ENCODE measurements at regions not wholly inside any gene's neighbourhood (a gene's known extent, or its start where the extent isn't known, plus 50 kb on each side); places are given as distances from the start of the nearest gene placed in this dataset.
A peak's percentile ranks its signal among the peaks of the same experiment; 100 is the strongest.

DNA sequence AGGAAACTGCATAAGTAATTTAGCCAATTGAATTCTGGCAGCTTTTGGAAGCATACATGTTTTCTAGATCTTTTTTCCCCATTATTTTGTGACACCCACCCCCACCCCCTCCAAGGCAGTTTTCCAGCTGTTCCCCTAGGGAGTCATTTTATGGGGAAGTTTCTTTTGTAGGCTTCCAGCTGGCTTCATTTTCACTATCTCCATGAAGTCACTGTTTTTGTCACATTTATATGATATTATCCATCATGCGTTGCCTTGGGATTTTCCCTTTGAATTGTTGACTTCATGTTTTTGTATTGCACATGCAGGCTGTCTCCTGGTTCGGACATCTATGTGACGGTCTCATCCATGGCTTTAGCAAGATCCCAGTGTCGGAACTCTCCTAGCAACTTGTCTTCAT, 233.6 kb upstream of the RGS6 start:
- DNase-seq (ENCODE audit: low read depth, low spot score): no peak
- in situ Hi-C loops (cut with HindIII; ENCODE audit: low sequenced_read_pairs): no loop called here
- TF ChIP-seq, protein P1, sequence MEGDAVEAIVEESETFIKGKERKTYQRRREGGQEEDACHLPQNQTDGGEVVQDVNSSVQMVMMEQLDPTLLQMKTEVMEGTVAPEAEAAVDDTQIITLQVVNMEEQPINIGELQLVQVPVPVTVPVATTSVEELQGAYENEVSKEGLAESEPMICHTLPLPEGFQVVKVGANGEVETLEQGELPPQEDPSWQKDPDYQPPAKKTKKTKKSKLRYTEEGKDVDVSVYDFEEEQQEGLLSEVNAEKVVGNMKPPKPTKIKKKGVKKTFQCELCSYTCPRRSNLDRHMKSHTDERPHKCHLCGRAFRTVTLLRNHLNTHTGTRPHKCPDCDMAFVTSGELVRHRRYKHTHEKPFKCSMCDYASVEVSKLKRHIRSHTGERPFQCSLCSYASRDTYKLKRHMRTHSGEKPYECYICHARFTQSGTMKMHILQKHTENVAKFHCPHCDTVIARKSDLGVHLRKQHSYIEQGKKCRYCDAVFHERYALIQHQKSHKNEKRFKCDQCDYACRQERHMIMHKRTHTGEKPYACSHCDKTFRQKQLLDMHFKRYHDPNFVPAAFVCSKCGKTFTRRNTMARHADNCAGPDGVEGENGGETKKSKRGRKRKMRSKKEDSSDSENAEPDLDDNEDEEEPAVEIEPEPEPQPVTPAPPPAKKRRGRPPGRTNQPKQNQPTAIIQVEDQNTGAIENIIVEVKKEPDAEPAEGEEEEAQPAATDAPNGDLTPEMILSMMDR (IDR thresholded peaks at IDR 0.05; ENCODE audit: low read depth, low read length): no peak
- no peak overlapping the region for H3K4me3 ChIP-seq (ENCODE audit: low read depth, low read length)

DNA sequence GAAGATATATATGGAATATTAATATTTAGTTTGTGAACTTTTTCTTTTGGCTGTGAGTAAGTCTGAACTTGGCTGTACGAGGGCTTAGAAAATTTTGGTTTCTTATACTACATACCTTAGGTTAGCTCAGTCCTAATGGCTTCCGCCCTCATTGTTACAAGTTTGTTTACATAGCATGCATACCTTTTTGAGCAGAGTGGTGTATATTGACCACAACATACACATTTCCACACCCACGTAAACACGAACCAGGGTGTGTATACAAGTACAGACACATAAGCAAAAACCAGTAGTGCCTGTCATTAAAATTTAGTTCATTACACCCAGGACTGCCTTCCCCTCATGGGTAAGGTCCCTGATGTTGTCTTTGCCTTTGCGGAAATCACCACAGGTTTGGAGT, 230.2 kb upstream of the RGS6 start:
- TF ChIP-seq, protein P1 (IDR thresholded peaks at IDR 0.05; ENCODE audit: low read depth, low read length): no peak
- no peak overlapping the region for H3K4me3 ChIP-seq (ENCODE audit: low read depth, low read length)
- no peak for DNase-seq (ENCODE audit: low read depth, low spot score)
- in situ Hi-C loops (cut with HindIII; ENCODE audit: low sequenced_read_pairs): no loop called here

DNA sequence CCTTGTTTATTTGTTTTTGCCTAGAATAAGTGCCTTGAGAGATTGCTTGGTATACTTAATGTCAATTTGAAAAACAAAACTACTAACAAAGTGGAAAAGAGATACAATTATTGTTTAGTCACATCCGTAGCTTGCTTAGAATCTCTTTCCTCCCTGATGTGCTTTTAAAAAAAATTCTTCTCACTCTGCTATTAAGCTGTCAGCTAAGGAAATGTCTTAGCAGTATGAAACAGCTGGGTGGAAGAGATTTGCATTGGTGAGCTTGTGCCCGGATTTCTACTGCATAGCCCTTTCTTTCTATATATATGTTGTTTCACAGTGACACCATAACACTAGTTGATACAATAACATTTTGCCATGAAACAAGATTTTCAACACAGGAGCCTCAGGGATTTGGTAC, 229.4 kb upstream of the RGS6 start:
- H3K4me3 ChIP-seq (ENCODE audit: low read depth, low read length): no peak overlapping the region
- in situ Hi-C loops (cut with HindIII; ENCODE audit: low sequenced_read_pairs): no loop called here
- TF ChIP-seq, protein P1 (IDR thresholded peaks at IDR 0.05; ENCODE audit: low read depth, low read length): no peak
- no peak for DNase-seq (ENCODE audit: low read depth, low spot score)

DNA sequence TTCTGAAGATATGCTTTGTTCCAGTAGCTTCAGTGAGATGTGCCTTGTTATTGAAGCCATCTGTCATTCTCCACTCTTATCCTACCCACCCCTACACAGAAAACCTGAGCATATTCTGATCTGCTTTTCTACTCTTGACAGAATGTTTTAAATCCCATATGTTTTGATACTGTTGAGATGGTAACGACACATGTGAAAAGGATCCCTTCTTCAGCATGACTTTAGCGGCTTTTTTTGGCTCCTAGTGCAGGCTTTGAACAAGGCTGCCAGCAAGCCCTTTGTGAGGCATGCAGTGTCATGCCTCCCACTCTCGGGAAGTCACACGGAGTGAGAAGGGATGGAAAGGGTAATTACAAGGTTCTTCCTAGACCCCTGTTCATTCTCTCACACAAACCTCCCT, 228.8 kb upstream of the RGS6 start:
- in situ Hi-C loops (cut with HindIII; ENCODE audit: low sequenced_read_pairs): no loop called here
- H3K4me3 ChIP-seq (ENCODE audit: low read depth, low read length): no peak overlapping the region
- TF ChIP-seq, protein P1 (IDR thresholded peaks at IDR 0.05; ENCODE audit: low read depth, low read length): no peak
- DNase-seq (ENCODE audit: low read depth, low spot score): peak; percentile 64

DNA sequence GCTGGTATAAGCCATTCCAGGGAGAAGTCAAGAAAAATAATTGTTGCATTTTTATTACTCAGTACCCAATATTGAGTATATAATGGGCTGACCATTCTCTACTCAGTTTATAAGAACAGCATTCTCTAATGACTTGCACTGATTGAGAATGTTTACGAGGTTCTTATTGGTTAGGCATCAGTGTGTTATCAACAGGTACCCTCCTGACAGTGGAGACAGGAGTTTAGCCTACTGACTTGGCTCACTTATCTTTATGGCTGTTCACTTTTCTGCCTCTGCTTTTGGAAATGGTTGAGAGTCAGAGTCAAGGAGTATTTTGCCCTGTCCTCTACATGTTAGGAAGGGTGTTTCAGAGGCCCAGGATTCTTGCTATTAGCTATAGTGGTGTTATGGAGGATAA, 228.0 kb upstream of the RGS6 start:
- TF ChIP-seq, protein P1 (IDR thresholded peaks at IDR 0.05; ENCODE audit: low read depth, low read length): no peak
- in situ Hi-C loops (cut with HindIII; ENCODE audit: low sequenced_read_pairs): no loop called here
- no peak for DNase-seq (ENCODE audit: low read depth, low spot score)
- no peak overlapping the region for H3K4me3 ChIP-seq (ENCODE audit: low read depth, low read length)

DNA sequence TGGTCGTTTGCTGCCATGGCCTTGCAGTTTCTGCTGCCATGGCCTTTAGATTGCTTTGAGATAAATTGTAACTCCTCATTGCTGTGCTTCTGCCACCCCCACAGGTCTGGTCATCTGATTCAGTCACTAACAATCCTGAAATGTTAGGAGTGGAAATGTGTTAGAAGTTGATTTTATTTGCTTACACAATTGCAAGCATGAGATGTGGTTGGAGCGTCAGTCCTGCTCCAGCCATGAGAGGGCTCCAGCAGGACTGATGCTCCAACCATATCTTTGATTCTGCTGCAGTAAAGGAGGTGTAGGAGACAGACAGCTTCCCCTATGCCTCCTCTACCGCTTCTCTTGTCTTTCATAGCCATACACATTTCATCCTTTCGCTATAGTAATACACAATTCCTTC, 226.8 kb upstream of the RGS6 start:
- in situ Hi-C loops (cut with HindIII; ENCODE audit: low sequenced_read_pairs): no loop called here
- TF ChIP-seq, protein P1 (IDR thresholded peaks at IDR 0.05; ENCODE audit: low read depth, low read length): no peak
- DNase-seq (ENCODE audit: low read depth, low spot score): no peak
- H3K4me3 ChIP-seq (ENCODE audit: low read depth, low read length): no peak overlapping the region

DNA sequence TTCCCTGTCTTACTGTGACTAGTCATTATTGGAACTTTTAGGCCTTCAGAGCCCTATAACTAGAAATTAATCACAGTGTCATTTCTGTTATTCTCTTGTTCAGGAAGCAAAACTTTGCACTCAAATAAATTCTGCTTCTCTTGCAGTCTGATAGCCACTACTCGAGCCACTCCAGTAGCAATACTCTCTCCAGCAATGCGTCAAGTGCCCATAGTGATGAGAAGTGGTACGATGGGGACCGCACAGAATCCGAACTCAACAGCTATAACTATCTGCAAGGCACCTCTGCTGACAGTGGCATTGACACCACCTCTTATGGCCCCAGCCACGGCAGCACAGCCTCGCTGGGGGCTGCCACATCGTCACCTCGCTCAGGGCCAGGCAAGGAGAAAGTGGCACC, 223.2 kb upstream of the RGS6 start:
- no peak overlapping the region for H3K4me3 ChIP-seq (ENCODE audit: low read depth, low read length)
- TF ChIP-seq, protein P1 (IDR thresholded peaks at IDR 0.05; ENCODE audit: low read depth, low read length): no peak
- in situ Hi-C loops (cut with HindIII; ENCODE audit: low sequenced_read_pairs): no loop called here
- no peak for DNase-seq (ENCODE audit: low read depth, low spot score)

Data from astrocyte of the spinal cord (primary cell).